ENCODE measurements at regions not wholly inside any gene's neighbourhood (a gene's known extent, or its start where the extent isn't known, plus 50 kb on each side); places are given as distances from the start of the nearest gene placed in this dataset.

- Histone ChIP-seq H3K9me3 (no peaks in the 10 kb centered on the region), H3K4me1 (no peaks in the 10 kb centered on the region), H3K4me3 (no peak overlapping the region), H3K27me3 (no peaks in the 10 kb centered on the region), H3K27ac (no peak overlapping the region), H3K36me3 (no peaks in the 10 kb centered on the region)
- intact Hi-C loops (cut with DNase I; ENCODE audit: low total_unique reads) = no loop called here
- DNase-seq = no peak
- TF ChIP-seq, protein P1, sequence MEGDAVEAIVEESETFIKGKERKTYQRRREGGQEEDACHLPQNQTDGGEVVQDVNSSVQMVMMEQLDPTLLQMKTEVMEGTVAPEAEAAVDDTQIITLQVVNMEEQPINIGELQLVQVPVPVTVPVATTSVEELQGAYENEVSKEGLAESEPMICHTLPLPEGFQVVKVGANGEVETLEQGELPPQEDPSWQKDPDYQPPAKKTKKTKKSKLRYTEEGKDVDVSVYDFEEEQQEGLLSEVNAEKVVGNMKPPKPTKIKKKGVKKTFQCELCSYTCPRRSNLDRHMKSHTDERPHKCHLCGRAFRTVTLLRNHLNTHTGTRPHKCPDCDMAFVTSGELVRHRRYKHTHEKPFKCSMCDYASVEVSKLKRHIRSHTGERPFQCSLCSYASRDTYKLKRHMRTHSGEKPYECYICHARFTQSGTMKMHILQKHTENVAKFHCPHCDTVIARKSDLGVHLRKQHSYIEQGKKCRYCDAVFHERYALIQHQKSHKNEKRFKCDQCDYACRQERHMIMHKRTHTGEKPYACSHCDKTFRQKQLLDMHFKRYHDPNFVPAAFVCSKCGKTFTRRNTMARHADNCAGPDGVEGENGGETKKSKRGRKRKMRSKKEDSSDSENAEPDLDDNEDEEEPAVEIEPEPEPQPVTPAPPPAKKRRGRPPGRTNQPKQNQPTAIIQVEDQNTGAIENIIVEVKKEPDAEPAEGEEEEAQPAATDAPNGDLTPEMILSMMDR (IDR thresholded peaks at IDR 0.05) = no peak
- no peak for TF ChIP-seq EP300 (IDR thresholded peaks at IDR 0.05)
- no peak for TF ChIP-seq POLR2A (IDR thresholded peaks at IDR 0.05)
- TF ChIP-seq POLR2AphosphoS5 (IDR thresholded peaks at IDR 0.05) = no peak
- 75 to 88% (median 80%) methylated on average over 7 of the region's 7 CpGs for WGBS, 5 donors
Measured at GRCh38 chr6:14751645-14752175, 494.2 kb upstream of the JARID2 start.

DNA sequence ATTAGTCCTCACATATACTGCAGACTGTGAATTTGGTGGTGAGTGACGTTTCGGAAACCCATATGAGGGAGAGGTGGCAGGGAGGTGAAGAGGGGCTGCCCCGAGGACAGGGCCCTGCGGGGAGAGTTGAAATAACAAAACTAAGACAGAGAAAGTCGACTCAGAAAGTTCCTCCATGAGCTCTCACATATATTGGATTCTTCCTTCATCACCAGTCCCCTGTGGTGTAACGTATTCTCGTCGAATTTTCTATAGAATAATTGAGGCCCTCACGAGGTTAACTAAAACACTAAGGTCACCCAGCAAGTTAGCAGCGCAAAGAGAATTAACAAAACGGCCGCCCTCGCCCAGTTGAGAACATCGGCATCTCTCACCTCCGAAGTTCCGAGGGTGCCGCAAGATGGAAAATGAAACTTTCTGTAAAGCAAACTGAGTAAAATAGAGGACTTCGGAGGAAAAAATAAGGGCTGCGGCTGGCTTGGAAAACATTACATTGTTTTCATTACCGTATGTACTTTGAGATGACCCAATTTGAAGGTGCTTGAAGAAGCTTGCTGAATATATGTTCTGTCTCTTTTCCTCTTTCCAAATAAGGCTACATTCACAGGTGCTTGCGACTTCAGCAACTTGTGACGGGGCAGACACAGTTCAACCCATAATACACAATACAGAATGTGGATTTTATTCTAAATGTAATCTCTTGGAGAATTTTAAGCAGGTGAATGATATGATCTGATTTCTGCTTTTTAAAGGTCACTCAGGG lies 490.9 kb upstream of the JARID2 start:
- Histone ChIP-seq H3K4me3 (no peak overlapping the region), H3K9me3 (no peaks in the 10 kb centered on the region), H3K4me1 (no peaks in the 10 kb centered on the region), H3K27me3 (no peaks in the 10 kb centered on the region), H3K27ac (no peak overlapping the region), H3K36me3 (no peaks in the 10 kb centered on the region)
- no peak for TF ChIP-seq EP300 (IDR thresholded peaks at IDR 0.05)
- no peak for TF ChIP-seq POLR2AphosphoS5 (IDR thresholded peaks at IDR 0.05)
- TF ChIP-seq, protein P1 (IDR thresholded peaks at IDR 0.05) = no peak
- TF ChIP-seq POLR2A (IDR thresholded peaks at IDR 0.05) = no peak
- 81 to 90% (median 87%) methylated on average over 22 of the region's 22 CpGs for WGBS, 5 donors
- no peak for DNase-seq
- intact Hi-C loops (cut with DNase I; ENCODE audit: low total_unique reads) = no loop called here

GRCh38 chr6:14756340-14756739 lies 489.5 kb upstream of the JARID2 start:
- Histone ChIP-seq H3K4me1 (no peaks in the 10 kb centered on the region), H3K27ac (no peak overlapping the region), H3K27me3 (no peaks in the 10 kb centered on the region), H3K4me3 (no peak overlapping the region), H3K36me3 (no peaks in the 10 kb centered on the region), H3K9me3 (no peaks in the 10 kb centered on the region)
- intact Hi-C loops (cut with DNase I; ENCODE audit: low total_unique reads) = no loop called here
- 88 to 100% (median 95%) methylated on average over 3 of the region's 3 CpGs for WGBS, 5 donors
- no peak for DNase-seq
- no peak for TF ChIP-seq POLR2A (IDR thresholded peaks at IDR 0.05)
- TF ChIP-seq, protein P1 (IDR thresholded peaks at IDR 0.05) = no peak
- no peak for TF ChIP-seq POLR2AphosphoS5 (IDR thresholded peaks at IDR 0.05)
- no peak for TF ChIP-seq EP300 (IDR thresholded peaks at IDR 0.05)

GRCh38 chr6:14757014-14757413 lies 488.9 kb upstream of the JARID2 start:
- H3K4me3 ChIP-seq = no peak overlapping the region
- WGBS, 5 donors = 91 to 97% (median 93%) methylated on average over 1 of the region's 1 CpG
- no peaks in the 10 kb centered on the region for H3K4me1 ChIP-seq
- TF ChIP-seq EP300 (IDR thresholded peaks at IDR 0.05) = no peak
- TF ChIP-seq, protein P1 (IDR thresholded peaks at IDR 0.05) = no peak
- no peak for TF ChIP-seq POLR2AphosphoS5 (IDR thresholded peaks at IDR 0.05)
- TF ChIP-seq POLR2A (IDR thresholded peaks at IDR 0.05) = no peak
- no peak overlapping the region for H3K27ac ChIP-seq
- intact Hi-C loops (cut with DNase I; ENCODE audit: low total_unique reads) = no loop called here
- no peaks in the 10 kb centered on the region for H3K27me3 ChIP-seq
- no peaks in the 10 kb centered on the region for H3K36me3 ChIP-seq
- no peak for DNase-seq
- no peaks in the 10 kb centered on the region for H3K9me3 ChIP-seq
